GM21723 (cell line): ENCODE measurements at regions not wholly inside any gene's neighbourhood (a gene's known extent, or its start where the extent isn't known, plus 50 kb on each side); places are given as distances from the start of the nearest gene placed in this dataset.
"Not testable (repeated sequence)": the region's sequence is repeated elsewhere in the genome, so short reads cannot be mapped to it uniquely, and the experiment has no call there.

ENCODE experiments used
- ATAC-seq: cut with Tn5 transposase; IDR thresholded peaks from one replicate; pipeline ENCODE4 v1.9.1; 2021; ENCODE audit warnings: mild to moderate bottlenecking, moderate library complexity; ENCODE audit not compliant: unreplicated experiment

DNA sequence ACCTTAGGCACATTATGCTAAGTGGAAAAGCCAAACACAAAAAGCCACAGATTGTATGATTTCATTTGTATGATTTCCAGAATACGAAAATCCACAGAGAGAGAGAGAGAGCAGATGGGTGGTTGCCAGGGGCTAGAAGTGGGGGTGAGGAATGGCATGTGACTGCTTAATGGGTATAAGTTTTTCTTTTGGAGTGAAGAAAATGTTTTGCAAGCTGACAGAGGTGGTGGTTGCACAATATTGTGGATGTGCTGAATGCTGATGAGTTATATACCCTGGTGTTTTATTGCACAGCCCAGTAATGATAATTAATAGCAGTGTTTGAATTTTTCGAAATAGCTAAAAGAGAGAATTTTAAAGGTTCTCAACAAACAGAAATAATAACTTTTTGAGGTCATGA, 386.1 kb upstream of the HS3ST1 start:
- ATAC-seq, result no peak

DNA sequence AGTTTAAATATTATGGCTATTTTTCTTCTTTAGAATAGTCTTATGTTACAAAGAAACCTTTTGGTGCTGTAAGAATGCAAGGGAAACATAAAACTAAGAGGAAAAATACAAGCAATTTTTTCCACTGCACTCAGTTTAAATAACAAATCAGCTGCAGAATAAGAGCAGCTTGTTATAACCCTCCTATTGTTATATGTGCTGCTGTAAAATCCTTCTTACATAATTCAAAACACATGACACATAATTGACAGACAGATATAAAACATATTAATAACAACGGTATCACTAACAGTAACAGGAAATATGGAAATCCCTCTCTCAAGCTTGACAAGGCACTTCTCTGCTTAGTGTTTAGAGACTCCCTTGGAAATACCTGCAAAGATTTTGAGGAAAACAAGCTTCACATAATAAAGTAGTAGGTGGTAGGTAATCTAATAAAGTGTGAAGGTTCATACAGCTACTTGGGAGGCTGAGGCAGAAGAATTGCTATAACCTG, 385.3 kb upstream of the HS3ST1 start:
- no peak for ATAC-seq

DNA sequence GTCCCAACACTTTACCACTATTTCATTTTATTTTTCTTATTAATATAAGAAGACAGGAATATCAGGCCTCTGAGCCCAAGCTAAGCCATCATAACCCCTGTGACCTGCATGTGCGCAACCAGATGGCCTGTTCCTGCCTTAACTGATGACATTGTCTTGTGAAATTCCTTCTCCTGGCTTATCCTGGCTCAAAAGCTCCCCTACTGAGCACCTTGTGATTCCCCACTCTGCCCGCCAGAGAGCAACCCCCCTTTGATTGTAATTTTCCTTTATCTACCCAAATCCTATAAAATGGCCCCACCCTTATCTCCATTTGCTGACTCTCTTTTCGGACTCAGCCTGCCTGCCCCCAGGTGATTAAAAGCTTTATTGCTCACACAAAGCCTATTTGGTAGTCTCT, 382.8 kb upstream of the HS3ST1 start:
- ATAC-seq, result not testable (repeated sequence)

DNA sequence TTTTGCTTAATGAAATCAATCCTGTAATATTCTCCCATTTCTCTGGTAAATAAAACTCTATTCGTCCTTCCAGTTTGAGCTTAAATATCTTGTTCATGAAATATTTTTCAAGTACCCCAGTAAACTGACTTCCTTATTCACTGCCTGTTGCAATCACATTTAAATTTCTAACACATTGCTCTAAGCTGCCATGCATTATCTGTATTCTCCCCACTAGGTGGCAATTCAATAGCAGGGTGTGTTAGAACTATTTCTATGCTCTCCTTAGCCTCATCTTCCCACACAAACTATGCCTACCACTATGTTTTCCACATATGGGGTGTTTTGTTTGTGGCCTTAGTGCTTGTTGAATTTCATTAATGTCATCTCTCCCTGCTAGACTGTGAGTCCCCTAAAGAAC, 377.1 kb upstream of the HS3ST1 start:
- ATAC-seq, result peak; percentile 69

DNA sequence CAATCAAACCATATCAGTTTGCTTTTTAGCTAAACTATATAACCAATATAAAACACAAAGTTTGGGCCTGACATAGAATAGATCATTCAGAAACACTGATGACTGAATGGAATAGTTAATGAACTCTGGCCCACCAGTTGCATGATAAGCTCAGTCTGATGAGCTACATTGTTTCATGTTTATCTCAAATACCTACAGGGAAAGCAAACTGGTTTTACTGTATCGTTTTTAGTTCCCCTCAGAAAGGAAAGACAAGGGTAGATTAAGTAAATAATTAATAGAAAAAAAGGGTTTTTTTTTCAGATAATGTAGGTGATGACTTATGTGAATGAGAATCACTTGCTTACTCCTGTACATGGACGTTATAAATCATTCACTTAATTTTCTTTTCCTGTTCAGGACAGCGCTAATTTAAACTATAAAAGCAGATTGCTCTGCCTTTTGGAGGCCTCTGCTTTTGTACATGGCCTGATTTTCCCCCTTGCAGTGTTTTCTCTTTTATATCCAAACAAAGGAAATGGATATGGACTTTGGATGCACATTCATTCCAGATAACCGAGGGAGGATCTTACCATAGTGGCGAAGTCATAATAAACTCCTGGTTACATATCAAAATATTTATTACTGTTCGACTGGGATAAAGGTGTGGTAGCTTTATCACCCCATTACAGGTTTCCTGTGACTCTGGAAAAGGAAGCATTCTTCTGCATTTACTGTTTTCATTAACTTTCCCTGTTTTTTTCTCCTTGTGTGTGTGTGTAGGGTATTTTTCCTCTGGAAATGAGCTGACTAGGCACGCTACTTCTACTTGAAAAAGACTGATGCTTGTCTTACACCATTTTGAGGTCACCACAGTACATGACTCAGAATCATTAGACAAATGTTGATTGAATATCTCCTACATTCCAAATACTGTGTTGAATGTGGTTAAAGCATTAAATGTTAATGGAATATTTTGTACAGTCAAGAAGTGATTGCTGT, 373.1 kb upstream of the HS3ST1 start:
- no peak for ATAC-seq

DNA sequence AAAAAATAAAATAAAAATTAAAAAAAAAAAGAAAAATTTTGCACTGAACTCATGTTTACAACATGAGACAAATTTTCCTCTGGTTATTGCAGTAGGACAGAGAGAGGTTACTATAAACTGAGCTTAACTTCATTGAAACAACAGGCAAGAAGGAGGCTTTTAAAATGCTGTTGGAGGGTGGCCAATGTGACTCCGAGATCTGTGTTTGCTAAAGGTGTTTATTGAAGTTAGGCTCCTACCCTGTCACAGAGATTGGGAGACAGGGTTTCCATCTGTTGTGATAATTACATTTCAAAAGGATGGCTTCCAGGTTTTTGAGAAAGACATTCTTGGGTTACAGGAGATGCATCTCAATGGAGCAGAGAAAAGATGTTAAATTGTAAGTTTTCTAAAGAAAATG, 370.5 kb upstream of the HS3ST1 start:
- ATAC-seq, result no peak

DNA sequence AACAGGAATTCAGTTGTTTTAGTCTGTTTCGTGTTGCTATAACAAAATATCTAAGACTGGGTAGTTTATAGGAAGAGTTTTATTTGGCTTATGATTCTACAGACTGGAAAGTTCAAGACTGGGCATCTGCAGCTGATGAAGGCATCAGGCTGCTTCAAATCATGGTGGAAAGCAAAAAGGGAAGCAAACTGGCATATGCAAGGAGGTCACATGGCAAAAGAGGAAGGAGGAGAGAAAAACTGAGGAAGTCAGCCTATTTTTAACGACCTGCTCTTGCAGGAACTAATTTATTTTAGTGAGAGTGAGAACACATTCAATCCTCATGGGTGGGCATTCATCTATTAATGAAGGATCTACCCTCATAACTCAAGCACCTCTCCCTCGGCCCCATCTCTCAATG, 363.1 kb upstream of the HS3ST1 start:
- no peak for ATAC-seq

DNA sequence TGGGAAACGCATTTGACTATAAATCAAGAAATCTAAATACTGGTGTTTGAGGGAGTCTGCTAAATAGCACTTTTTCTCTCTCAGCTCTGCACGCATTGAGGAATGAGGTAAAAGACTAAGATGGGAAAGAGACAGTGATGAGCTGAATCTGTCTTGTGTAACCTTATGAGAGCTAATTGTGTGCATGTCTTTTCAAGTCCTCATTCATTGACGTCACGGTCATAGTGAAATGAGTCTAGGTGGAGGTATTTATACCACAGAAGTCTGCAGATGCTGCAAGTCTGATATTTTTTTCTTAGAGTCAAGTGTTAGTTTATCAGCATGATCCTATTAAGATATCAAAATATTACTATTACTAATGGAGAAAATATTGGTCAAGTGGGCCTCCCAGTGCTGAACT, 361.5 kb upstream of the HS3ST1 start:
- ATAC-seq, result no peak

DNA sequence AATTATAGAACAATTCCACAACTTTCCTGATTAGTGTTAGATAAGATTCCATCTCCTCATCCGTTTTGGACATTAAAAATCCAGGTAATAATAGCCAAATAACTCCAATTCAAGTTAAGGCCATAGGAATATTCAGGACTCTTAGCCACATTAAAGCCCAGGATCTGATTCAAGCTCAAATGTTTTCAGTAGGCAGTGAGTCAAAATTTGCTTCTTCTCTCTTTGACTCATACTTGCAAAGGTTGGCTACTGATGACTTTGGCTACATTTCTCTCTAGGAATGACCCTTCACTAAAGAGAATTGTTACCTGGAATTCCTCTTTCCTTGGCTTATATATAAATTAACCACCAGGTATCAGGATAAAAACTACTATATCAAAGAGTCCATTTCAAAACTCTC, 354.9 kb upstream of the HS3ST1 start:
- ATAC-seq, result no peak

DNA sequence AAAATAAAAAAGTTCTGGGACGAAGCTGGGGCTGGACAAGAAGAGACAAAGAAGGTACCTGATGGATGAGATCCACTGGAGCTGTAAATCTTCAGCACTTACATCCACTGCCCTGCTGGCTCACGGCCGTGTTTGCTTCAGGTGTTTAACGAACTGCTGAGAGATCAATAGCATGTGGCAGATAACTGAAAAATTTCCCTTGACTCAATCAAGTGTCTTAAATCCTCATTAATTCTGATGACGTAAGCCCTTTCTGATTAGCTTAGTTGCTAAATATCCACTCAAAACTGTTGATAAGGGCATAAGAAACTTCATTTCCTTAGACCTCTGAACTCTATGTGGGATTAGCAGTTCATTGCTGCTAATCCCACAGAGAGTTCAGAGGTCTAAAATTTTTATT, 354.2 kb upstream of the HS3ST1 start:
- no peak for ATAC-seq

DNA sequence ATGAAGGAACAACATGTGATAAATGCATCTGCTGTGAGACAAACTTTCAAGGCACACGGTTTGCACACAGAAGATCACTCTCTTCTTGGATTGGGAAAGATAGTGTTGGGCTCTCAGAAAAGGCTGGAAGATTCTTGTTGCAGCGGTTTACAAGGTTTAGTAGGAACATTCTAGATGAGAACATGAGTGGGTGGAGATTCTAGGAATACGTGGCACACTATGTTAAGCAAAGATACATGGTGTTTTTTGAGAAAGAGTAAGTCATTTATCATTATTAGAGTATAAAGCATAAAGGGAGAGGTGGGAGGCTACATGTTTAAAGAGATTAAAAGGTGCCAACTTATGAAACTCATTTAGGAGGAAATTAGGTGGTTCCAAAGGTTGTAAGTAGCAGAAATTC, 348.8 kb upstream of the HS3ST1 start:
- ATAC-seq, result no peak

DNA sequence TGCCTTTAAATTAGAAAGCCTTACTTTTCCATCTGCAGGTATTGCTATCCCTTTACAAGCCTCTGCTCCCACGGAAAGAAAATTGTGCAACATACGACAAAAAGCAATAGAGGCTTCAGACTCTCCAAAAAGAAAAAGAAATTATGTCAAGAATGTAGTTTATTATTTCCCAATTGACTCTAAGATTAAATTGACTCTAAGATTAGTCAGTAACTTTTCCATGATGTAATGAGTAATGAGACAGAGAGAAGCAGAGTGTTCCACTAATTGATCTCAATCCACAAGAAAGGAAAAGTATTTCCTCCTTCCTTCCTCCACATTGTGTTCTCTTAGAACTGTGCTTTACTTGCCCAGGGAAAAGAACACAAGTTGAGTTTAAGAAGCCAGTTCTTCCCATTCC, 345.7 kb upstream of the HS3ST1 start:
- ATAC-seq, result no peak

DNA sequence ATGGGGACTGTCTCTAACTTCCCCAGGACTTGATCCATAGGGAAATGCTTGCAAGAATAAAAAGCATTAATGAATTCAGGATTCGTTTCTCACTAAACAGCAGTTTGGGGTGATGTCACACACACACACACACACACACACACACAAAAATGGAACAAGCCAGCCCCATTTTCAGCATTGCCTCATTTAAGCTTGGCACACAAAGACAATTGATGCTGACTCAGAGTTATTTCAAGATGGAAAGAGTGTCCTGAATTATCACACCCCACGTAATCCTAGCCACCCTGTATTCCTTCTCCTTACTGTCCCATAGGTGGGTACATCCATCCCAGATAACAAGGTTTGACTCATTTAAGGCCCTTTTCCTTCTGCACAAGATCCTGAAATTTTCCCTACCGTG, 345.1 kb upstream of the HS3ST1 start:
- no peak for ATAC-seq

DNA sequence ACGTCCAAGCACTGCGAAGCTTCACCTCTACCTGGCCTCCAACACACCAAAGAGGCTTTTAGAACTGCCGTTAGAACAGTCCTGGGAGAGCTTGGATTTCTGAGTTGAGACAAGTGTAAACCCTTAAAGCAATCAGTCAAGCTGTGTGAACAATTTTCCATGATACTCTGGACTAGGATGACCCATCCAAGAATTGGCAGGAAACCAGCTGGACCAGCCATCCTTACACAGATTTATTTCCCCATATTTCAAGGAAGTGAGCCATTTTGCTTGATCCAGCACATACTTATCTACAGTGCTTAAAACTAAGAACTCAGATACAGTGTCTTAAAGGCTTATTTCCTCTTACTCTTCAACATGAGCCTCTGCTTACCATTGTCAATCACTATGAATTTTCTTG, 340.7 kb upstream of the HS3ST1 start:
- ATAC-seq, result no peak

DNA sequence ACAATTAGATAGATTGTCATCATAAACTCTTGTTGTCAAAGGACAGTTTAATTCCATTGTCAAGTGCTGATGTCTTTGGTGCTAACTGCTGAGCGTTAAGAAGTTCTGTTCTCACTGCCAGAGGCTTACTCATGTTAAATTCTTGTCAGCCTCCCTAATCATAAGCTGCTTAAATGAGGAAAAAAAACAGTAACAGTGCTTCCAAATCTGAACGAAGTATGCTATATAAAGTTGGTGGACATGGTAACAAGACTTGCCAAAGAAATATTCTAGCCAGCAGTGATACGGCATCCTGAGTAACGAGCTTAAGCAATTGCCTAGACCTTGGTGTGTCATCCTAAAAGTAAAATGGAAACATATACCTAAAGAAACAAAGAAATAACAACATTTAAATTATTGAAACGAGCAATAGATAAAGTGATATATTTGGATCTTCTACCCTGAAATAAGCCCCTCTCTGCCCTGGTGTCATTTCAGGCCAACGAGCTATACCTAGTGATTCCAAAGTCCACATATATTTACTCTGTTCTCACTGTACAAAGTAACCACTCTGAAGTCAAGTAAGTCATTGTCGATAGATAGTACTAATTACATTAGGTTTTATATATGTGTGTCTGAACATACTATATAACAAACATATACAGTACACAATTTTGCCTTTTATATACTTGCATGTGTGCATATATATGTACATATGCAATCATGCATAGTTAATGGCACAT, 339.7 kb upstream of the HS3ST1 start:
- no peak for ATAC-seq

DNA sequence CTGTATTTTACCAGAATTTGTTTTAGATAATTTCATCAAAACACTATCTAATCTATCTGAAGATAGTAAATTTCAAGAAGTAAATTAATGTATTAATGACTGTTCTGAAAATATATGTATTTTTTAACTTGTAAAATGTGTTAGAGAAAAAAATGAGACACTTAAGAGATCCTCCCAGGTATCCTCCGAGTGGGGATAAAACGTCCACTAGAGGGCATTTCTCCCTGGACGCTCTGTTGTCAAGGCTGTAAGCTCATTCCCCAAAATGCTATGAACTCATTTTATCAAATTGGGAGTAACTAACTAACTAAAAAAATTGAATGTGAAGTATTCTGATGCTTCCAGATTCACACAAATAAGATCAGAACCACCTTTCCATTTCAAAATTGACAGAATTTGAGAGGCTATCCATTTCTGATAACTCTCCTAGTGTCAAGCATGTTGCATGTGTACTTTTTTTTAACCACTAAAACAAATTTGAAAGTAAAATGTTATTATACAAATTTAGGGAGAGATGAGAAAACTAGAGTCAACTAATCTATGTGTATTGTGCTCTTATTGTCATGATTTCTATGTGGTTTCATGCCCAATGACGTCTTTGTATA, 337.3 kb upstream of the HS3ST1 start:
- ATAC-seq, result peak; percentile 72

DNA sequence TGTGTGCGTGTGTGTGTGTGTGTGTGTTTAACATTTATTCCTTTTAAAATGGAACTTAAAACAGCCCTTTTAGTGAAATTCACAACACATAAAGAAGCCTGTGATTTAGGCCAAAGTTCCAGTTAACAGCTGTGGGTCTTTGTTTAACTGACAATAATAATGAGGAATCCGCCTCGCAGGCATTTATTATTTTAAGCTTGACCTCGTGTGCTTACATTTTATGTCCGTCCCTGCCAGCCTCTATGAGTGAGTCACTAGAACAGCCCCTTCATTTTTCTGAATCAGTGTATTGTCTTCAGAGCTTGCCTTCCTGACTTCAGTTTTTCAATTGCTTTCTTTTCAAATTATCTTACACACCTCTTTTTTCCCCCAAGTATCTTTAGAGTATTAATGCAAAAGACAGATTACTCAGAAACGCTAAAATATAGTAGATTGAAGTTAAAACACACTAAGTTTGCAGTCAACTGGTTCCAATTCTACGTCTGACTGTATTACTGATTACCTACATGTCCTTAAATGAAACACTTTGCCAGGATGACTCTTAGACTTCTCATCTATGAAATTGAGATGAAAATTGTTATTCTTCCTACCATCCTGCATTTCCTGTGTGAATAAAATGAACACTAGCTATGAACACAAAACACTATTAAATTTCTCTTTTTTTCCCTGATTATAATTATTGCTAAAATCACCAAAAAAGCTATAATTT, 319.6 kb upstream of the HS3ST1 start:
- no peak for ATAC-seq

DNA sequence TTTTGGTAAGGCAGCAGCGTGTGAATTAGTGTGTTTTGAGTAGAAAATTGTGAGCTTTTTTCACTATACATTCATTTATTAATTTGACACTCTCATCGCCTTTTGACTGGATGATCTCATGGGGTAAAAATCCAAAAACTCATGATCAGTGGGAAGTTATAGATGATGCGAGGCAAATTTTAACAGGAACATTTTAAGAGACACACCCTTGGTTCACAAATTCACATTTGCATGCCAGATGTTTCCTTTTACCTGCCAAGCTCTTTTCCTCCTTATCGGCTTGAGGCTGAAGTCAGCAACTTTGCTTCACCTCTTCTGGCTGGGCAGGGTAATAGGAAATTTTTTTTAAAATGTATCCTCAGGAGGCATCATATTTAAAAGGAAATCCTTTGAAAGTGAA, 318.0 kb upstream of the HS3ST1 start:
- no peak for ATAC-seq

DNA sequence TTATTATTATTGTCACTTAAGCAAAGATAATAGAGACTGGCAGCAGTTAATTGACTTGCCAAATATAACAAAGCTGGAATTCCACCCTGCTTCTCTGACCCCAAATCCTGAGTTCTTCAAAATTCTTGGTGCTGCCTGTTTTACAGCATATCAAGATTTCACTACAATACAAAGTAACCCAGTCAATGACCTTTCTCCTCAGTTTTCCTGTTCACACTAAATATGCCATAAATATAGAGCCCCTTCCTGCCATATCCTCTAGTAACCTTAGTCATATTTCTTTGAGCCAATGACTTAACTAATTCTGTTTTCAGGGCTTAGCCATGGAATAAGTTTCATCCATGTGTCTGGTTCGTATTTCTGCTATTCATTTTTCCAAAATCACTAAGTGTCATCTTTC, 315.3 kb upstream of the HS3ST1 start:
- no peak for ATAC-seq

DNA sequence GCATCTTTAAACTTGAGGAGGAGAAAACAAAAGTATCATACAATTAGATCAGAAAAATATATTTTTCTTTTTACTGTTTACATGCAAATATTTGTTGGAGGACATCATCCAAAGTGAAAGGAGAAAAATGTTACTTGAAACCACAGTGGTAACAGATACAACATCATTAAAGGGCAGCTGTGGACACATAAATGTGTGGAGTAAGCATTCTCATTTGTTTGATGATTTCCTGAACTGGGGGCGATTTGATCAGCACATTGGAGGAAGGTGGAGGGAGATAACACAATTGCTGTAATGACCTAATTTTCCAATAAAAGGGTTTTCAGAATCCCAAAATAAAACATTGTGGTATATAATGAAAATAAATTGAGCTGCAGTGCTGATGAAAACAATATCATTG, 314.5 kb upstream of the HS3ST1 start:
- no peak for ATAC-seq

DNA sequence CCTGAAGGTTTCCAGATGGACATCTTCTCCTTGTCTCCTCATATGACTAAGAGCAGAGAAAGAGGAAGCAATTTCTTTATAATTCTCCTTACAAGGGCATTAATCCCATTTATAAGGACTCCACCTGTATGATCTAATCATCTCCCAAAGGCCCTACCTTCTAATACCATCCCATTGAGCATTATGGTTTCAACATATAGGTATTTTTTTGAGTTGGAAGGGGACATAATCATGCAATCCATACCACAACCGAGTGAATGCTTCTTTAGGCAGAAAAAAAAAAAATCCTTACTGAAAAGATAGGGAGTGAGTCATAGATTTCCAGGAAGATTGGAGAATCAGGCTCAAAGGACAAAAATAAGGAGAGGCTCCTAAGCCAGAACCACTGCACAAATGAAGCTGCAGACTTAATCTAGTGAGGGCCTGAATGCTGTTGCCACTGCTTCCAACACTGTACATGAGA, 312.5 kb upstream of the HS3ST1 start:
- ATAC-seq, result no peak
